Stimulated activated CD8-positive, alpha-beta memory T cell treated with anti-CD3 and anti-CD28 coated beads, Interleukin-7, amount 100 ng/mL, for 24 hours (primary cell): ENCODE measurements at regions not wholly inside any gene's neighbourhood (a gene's known extent, or its start where the extent isn't known, plus 50 kb on each side); places are given as distances from the start of the nearest gene placed in this dataset.

Experiments used
- DNase-seq: peaks from one replicate; pipeline ENCODE4 v3.0.0-alpha.2; 2020; ENCODE audit warnings: low read depth

DNA sequence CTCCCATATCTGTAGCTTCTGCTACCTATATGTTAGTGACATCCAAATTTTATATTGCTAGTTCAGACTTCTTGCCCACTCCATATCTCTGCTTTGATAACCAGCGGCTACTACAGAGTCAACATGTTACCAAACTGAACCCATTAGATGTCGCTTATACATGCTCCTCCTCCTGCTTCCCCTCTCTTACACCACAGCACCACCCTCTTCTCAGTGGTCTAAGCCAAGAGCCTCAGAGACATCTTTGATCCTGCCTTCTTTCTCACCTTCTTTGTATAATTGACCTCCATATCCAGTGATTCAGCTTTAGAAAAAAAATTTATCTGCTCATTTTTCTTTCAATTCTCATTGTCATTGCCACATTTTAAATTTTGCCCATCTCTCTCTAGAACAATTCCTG, 408.2 kb upstream of the TLE4 start:
- DNase-seq, result no peak

DNA sequence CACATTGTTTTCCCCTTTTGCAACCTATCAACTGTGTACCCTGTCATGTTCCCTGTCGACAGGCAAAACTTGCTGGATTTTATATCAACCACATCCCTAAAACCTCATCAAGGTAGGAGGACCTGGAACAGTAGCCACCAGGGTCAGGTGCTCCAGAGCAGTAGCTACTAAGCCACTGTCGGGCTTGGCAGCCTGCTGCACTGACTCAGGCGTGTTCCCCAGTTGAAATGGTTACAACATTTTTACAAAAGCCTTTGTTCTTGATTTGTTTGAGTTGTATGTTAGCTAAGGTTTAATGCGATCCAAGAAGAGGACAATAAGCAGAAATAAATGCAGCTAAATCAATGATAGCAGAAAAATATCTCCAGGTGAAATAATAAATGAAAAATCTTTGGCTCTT, 407.4 kb upstream of the TLE4 start:
- DNase-seq, result no peak

DNA sequence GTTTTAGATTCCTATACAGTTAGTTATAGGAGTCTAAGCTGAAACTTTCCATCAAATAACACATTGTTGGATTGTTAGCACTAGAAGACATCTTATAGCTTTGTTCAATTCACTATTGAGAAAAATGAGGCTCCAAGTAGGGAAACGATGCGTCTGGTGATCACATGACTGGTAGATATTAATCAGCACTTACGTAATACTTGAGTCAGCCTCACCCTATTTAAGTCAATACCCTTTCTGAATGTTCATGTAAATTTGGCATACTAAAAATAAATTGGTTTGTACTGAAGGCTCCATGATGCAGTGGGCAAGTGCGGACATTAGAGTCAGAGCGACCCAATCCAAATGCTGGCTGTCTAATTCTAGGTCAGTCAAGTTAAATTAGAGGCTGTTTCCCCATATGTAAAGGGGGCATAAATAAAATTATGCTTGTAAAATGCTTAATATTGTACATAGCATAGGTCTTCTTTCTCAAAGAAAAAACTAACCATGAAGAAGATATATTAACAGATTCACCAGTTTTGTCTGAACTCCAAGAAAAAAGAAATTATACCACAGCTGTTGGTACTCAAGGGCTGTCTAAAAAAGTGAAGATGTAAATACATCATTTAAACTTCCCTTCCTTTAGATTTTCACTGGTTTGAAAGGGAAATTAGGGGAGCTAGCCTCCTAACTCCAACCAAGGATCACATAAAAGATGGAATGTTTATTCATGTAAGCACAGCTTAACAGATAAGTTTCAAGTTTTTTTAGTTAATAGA, 406.6 kb upstream of the TLE4 start:
- no peak for DNase-seq

DNA sequence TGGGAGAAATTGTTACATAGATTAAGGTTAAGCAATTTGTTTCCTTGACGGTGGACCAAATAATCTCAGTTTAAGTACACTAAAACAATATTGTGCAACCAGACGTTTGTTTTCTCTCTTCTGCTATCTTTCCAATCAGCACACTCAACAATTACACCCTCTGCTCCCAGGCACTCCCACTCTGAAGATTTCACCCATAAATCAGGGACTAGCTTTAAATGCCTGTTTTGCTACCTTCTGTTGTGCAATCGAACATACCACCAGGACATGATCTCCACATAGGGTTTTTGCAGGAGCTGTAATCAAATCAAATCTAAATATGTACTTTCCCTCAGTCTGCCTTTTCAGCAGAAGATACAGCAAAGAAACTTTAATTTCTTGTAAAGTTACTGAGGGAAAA, 405.8 kb upstream of the TLE4 start:
- no peak for DNase-seq

DNA sequence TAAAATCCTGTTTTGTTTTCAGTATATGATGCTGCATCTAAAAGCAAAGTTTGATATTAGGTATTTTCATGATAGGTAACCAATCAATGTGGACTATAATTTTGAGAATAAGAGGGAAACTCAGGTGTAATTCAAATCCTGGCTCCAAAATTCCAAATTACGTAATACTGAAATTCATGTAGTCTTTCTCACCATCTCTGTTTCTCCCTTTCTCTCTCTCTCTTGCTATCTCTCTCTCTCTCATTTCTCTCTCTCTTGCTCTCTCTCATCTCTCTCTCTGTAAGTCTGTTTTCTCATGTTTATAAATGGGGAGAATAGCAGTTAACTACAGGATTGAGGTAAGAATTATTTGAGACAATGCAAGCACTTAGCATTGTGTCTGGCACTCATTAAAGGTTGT, 401.1 kb upstream of the TLE4 start:
- no peak for DNase-seq

DNA sequence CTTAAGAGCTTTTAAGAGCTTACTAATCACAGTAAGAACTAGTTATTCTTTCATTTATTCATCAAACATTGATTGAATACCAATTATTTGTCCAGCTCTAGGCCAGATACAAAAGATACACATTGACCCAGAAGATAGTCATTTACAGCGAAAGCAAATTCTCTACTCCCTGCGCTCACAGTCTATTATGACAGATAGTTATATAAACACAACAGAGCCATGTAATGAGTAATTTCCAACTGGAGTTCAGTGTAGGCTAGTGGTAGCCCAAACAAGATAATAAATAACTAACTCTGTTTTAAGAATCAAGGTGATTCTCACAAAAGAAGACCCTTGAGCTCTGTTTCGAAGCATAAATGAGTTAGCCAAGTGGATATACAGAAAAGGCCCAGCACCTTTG, 397.8 kb upstream of the TLE4 start:
- DNase-seq, result no peak

DNA sequence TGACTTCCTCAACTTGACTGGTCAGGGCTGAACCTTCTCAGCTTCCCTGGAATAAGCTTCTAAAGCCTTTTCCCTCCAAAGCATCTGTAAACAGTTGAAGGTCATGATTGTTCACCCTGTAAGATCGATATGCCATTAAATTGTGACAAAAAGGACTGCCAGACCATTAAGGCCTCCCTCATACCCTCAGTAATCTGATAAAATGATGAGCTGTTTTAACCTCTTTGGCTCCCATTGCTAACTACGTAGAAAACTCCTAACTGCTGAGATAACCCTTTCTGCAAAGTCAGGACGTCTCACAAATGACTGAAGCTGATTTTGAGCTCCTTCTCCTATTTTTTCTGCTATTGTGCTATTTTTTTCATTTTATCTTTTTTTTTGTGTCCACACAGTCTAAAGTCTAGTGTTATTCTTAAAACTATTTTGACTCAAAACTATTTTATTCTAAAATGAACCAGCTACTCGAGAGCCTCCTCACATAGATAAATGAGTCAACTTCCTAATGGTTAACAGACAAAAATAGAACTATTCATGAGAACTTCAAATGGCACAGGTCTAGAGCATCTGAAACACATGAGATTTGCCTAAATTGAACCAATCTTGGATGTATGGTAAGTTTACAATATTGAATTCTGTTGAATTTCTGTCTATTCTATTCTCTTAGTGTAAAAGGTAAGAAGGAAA, 395.6 kb upstream of the TLE4 start:
- no peak for DNase-seq

DNA sequence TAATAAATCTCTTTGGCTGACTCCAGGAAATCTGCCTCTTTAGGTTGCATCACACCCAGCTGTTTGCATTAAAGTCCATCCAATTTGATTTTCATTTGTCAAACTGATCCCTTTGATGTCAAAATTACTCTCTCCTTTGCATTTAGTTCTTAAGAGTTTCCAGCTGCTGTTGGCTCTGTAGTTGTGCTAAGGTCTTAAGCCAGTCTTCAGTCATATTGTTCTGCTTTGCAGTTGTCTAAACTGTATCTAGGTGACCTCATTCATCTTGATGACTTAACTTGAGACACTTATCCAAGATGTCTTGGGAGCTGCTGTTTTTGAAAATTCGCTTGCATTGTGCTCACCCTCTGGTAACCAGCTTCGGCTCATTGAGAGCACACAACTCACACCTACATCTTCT, 386.9 kb upstream of the TLE4 start:
- DNase-seq, result no peak

DNA sequence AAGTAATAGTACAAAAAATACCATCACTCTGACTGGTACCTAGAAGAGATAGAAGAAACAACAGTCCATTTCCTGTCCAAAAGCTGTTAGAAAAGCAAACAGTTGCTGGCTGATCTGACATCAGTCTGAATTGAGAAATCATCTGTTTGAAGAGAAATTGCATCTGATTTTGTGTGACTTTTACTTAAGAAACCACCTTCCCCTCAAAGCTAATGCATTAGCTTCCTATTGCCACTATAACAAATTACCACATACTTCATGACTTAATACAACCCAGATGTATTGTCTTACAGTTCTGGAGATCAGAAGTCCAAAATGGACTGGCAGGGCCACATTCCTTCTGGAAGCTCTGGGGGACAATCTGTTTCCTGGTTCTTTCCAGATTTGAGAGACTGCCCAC, 385.9 kb upstream of the TLE4 start:
- DNase-seq, result no peak

DNA sequence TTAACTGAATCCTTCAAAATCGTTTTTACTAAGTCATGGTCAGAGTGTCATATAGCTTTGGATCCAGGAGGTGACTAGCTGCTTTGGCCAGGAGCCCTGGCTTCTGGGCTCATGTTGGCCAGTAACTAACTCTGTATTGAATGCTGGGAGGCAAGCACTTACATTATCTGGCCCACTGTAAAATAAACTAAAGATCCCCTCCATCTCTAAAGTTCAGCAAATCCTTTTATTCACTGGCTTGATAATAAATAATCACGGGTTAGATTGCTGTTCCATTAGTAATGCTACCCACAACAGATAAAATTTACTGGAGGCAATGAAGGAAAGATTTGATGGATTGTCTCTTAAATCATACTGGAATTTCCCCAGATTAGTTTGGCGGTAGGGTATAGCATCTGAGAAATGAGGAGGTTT, 382.2 kb upstream of the TLE4 start:
- no peak for DNase-seq

DNA sequence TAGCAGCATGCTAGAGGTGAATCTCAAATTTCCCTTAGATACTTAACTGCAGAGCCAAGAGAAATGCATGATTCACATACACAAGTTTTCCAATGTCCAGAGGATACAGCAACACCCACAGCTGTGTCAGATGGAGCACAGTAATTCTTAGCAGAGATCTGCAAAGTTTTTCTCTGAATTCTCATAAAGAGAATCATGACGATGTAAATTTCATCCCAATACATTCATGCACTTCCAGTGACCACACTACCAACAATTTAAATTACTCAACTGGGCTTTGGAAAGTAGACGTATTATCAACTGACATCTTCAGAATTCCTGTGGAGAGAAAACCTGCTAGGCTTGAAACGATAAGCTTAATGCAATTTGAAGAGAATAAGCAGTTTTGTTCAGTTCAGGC, 378.8 kb upstream of the TLE4 start:
- DNase-seq, result no peak

DNA sequence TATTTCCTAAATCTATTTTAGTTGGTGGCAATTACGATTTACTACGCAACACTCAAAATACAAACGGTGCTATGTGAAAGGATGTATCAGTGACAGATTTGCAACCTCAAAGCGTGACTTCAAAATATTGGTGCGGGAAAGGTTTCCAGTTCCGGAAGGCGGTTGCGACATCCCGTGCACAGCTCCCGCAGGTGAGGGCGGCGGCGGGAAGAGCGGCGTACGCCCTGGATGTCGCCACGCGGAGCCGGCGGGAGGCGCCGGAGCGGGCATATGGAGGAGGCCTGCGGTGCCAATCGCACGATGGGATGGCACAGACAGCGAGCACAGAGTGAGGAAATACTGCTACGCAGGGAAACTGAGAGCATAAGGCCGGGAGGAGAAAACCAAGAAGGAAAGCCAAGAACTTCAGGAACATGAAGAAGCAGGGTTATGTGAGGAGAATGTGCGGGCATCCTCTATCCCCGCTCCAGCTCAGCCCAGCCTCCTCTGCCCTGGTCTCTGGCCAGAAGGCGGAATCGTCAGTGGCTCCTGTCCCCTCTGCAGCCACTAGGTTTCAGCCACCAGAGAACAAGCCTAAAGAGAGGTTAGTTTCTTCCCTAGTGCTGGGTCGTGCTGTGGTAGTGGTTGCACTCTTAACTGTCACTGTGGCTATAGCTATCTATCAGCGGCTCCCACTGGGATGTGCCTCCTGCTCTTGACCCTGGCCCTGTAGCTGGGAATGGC, 378.1 kb upstream of the TLE4 start:
- DNase-seq, result no peak

DNA sequence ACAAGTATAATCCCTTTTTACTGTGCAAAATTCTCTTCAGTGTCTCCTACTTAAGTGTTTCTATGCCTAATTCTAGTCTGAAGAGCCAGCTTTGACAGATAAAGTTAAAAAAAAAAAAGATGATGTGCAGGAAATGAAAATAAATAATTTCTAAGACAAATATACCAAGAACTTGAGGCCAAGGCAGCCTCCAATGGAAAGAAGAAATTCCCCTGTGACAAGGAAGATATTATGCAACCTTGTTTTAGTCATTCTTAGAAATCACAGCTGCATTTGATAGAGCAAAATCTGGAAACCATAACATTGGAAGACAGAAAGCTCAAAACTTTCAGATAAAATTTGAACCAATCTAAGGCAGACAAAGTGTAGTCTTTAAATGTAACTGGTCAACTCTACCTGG, 375.9 kb upstream of the TLE4 start:
- DNase-seq, result no peak

DNA sequence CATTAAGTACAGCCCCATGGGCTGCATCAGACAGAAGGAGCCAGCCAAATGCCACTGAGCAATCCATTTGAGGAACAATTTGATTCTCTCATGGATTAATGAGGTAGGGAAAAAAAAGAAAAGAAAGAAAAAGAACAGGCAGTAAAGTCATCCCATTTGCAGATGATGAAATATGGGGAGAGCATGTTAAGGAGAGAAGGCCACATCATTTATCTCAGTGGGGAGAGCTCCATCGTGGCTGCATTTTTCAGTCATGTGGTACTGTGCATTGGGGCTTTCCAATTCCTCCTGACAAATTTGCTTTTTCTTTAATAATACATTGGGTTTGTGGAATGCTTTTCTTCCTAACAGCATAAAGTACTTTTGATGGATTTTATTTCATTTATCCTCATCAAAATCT, 375.2 kb upstream of the TLE4 start:
- DNase-seq, result no peak

DNA sequence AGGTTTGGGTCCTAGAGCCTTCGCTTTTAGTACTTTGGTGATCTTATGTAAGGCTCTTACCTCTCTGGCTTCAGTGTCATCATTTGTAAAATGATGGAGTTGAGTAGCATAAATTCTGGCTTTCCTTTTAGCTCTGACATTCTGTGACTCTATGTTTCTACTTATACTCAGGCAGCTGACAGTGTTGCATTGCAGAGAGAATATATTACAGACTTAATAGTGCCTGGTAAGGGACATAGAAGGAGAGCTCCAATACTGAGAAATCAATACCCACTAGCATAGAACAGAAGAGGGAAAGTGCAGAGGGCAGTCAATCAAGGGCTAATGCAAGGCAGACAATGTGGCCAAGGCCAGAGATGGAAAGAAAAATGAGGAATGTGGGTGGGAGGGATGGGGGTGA, 371.4 kb upstream of the TLE4 start:
- no peak for DNase-seq

DNA sequence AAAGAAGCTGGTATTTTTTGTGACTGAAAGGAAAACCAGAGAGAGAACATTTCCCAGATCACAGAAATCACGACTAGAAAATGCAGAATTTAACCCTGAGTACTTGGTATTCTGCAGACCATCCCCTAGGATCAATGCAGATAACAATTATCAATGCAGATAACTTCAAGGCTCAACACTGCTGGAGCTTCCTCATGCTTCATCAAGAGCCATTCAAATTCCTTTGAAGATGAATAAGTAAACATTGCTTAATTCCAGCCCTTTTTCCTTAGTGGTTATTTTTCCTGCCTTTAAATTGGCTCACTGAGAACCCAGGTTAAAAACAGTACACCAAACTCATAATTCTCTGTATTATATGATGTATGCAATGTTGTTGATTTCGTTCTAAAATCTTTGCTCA, 370.1 kb upstream of the TLE4 start:
- DNase-seq, result no peak

DNA sequence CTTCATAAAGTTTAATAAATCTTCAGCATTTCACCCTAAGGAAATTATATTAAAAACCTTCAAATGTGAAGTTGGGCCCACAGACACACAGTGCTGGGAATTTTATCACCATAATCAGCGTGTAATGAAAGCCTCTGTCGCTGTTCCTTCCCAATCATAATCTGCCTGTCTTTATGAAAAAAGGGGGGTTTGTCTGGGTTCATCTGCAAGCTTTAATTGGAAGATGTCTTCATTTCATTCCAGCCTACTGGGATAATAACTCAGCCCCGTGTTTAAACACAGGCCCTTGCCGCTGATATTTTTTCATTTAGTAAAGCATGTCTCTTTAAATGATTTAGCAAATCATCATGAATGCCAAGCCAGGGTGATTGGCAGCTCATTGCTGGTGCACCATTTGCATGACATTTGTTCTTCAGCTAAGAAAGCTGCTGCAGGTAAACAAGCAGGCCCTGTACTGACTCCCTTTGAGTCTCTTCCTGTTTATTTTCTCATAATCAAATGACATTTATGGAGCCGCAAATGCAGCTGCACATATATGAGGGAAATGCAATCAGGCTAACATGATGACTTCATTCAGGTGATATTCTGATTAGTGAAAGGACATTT, 362.9 kb upstream of the TLE4 start:
- DNase-seq, result no peak

DNA sequence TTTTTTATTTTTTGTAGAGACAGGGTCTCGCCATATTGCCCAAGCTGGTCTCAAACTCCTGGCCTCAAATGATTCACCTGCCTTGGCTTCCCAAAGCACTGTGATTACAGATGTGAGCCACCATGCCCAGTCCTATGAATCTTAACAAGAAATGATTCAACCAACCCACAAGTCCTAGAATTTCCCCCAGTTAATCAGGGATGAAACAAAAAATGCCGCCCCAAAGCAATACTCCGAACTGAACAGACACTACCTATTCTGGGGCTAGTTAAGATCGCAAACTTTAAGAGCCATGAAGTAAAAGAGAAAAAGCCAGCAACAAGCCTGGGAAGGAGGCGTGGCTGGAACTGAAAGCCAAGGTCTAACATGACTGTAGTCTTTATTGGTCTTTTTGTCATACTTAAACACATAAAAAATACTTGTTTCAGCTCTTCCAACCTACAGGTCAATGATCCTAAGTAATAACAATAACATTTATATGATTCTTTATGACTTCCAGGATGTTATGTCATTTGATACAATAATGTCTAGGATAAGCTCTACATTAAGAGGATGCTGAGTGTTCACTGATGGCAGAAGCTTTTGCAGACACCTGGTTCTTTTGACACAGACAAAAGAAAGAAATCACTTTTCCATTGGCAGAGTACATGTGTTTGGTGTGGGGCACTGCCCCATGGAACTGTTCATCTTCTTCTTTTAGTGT, 361.1 kb upstream of the TLE4 start:
- DNase-seq, result no peak

DNA sequence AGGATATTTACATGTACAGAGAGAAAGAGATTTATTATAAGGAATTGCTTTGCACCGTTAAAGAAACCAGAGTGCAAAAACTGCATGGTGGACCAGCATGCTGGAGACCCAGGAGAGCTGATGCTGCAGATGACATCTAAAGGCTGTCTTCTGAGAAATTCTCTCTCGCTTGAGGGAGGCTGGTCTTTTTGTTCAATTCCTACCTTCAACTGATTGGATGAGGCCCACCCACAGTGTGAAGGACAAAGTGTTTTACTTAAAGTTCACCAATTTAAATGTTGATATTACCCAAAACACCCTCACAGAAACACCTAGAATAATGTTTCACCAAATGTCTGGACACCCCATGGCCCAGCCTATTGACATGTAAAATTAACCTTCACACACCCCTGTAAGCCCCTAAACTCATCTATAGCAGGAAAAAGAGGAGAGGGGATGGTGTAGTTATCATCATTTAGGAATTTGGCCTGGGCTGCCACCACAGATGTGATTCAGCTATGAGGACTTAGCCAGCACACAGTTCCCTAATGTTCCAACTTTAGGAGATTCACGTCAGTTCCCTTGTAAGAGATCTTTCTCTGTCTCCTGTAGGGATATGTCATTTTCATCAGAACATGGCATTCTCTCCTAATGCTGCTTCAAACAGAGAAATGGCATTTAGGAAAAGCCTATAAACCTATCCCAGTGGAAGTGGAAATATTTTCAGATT, 358.2 kb upstream of the TLE4 start:
- no peak for DNase-seq

DNA sequence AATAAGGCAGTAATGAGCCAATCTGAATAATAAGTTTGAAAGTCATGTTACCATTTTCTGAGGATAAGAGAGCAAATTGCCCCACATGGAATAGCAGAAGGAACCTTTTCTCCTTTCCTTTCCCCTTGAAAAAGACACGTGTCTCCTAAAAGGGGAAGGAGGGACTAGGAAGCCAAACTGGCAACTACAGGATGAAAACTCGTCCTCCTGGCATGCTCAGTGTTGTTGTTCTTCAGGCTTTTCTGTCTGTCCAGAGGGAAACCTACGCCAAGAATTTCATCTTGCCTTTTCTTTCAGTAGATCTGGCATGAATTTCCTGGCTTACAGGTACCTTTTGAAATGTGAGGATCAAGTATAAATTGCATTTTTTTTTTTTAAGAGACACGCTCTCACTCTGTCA, 355.9 kb upstream of the TLE4 start:
- DNase-seq, result no peak

DNA sequence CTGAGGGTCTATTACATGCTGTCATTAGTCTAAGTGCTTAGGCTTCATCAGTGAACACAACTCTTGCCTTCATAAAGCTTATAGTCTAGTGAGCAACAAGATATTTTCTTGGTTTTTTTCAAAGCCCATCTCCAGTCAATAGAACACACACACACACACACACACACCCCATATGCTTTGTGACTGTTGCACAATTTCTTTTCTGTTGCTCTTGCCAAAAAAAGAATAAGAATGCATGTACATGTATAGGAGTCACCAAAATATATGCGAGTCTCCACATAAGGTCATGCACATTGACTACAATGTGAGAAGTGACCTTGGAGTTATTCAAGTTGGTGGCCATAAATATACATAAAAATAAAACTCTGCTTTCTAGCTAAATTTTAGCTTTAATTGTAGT, 351.5 kb upstream of the TLE4 start:
- DNase-seq, result no peak

DNA sequence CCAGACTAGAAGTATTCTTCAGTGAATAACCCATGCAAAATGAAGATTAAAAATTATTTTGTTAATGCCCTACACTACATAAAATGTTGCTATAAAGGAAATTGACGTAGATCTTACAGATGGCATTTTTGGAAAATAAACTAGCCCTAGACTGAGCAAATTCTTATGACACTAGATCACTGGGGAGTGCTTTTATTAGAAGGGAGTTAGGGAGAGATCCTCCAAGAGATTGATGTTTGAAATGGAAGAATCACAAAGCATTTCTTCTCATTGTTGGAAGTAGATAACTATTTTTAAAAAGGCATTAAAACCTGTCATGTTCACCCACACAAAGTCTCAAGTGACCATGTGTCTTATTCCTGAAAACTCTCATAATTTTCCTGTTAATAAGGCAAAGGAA, 351.1 kb upstream of the TLE4 start:
- DNase-seq, result no peak
